NCI-H2227 treated with DMSO at 0.1 percent for 48 hours (cell line): ENCODE measurements at regions not wholly inside any gene's neighbourhood (a gene's known extent, or its start where the extent isn't known, plus 50 kb on each side); places are given as distances from the start of the nearest gene placed in this dataset.

Experiments used
- DNase-seq: peaks from one replicate; lab custom pipeline; 2025; lab: John Stamatoyannopoulos, UW

DNA sequence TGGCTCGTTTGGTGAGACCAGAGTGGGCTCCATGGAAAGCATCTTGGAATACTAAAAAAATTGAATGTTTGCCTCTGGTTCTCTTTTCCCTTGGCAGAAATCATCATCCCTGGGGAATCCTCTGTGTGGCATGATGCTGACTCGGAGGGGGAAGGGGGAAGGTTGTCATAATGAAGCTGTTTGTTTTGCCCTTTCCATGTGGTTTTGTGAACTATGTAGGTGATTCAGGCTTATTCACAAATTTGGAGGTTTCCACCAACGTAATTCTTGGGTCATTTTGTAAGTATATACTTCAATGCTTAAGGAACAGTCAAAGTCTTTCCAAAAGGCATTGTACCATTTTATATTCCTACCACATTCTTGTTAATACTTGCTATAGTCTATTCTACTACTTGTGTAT is 754.0 kb upstream of the FAT3 start:
- DNase-seq: no peak

GRCh38 chr11:91459840-91460239 is 764.8 kb upstream of the FAT3 start:
- no peak for DNase-seq

DNA sequence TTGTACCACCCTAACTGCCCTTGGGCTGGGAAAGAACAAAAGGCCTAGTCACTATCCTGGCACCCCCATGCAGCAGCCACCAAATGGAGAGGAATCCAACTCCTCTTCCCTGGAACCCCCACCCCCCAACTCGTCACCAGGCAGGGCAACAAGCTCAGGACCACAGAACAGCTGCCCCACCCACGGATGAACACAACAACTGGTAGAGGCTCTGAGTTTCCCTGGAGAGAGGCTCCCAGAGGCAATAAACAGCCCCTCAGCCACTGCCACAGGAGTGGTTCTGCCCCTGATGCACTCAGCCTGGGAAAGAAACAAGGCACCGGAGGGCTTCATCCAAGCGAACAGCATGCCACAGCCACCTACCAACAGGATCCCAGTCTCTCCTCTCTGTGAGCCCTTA is 778.4 kb upstream of the FAT3 start:
- no peak for DNase-seq

GRCh38 chr11:91435694-91436395 is 788.8 kb upstream of the FAT3 start:
- no peak for DNase-seq

DNA sequence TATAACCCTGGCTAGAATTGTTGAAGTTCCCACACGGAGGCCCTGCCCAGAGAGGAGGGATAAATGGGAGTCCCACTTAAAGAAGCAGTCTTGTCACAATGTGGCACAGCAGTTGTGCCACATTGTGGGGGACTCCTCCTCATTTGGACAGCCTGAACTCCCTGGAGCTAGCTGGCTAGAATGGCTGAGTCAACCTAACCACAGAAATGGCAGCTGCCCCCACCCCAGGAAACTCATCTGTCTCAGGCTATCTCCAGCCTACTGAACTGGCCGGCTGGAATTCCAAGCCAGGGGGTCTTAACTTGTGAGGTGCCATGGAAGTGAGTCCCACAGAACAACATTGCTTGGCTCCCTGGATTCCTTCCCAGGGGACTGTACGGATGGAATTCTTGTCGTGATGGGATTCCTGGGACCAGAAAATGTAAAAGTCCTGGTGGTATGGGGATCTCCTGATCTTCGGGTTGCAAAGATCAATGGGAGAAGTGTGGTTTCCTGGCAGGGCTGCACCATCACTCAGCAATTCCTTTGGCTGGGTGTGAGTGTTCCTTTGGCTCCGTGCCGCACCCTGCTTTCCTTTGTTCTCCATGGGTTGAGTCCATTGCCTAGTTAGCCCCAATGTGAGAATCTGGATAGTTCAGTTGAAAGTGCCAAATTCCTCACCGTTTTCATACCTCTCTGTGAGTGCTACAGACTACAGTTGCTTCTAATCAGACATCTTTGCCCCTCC is 791.2 kb upstream of the FAT3 start:
- no peak for DNase-seq

DNA sequence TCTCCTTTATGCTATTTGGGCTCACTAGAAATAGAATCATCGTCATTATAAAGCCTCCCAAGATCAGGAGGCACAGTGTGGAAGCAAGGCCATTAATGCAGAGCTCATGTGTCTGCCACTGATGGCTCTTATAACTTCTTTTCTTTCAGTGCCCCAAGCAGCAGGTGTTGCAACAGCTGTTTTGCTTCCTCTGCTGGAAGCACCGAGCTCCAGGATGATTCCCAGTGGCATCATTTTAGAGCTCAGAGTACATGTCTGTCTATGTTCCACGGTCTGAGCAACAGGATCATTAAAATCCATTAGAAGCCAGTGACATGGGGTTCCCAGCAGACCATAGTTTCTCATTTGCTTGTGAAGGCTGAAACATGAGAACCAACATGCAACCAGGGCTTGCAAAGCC is 803.0 kb upstream of the FAT3 start:
- no peak for DNase-seq

DNA sequence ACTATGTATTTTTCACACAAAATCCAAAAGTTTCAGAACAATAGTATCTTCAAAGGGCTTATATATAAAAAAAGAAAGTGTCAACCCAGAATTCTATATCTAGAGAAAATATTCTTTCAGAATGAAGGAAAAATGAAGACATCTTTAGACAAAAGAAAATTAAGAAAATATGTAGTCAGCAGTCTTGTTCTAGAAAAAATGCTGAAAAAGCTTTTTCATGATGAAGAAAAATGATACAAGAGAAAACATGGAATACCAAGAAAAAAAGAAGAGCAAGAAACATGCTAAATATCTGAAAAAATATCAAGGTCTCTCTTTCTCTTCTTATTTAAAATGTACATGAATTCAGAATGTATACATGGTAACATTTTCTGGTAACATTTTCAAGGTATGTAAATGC is 816.8 kb upstream of the FAT3 start:
- no peak for DNase-seq

GRCh38 chr11:91406009-91406408 is 818.6 kb upstream of the FAT3 start:
- DNase-seq: no peak

- no peak for DNase-seq
These were observed 820.3 kb upstream of the FAT3 start for GRCh38 chr11:91404344-91404743.

DNA sequence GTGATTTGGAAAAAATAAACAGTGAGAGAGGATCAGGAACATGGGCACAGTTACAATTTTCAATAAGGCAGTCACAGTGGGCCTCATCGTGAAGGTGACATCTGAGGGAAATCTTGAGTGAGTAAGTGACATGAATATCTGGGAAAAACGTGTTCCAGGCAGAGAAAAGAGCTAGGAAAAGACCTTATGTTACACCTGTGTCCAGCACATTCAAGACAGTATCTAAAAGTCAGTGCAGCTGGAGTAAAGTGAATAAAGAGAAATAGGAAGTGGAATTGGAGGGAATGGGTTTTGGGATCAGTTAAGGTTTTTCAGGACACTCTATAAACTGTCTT is 827.5 kb upstream of the FAT3 start:
- no peak for DNase-seq

- DNase-seq: no peak
These were observed 828.1 kb upstream of the FAT3 start for GRCh38 chr11:91396236-91397133.

DNA sequence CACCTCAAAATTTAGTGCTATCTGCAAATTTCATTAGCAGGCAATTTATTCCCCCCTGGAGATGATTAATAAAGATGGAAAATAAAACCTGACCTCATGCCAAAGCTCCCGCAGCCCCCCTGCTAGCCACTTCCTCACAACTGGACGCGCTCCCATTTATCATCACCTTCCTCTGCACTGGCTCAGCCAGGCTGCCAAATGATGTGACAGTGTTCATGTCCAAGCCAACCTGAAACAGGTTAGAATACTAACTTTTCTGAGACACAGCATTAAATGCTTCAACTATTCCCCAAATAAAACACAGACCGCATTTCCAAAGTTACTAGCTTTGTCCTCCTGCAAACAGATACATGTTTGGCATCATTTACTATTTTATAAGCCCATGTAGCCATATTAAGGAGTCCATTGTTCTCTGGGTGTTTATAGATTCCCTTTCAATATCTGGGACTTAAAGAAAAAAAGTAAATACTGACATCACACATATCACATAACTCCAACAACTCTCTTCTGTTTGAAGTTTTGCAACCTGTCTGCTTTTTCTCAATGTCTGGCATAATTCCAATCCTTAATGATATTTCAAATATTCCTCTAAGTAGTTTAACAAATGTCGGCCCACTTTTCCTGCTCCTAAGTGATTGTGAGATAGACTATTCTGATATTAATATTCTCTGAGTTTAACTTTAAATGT is 829.7 kb upstream of the FAT3 start:
- DNase-seq: no peak

- no peak for DNase-seq
These were observed 830.4 kb upstream of the FAT3 start for GRCh38 chr11:91394073-91394726.

DNA sequence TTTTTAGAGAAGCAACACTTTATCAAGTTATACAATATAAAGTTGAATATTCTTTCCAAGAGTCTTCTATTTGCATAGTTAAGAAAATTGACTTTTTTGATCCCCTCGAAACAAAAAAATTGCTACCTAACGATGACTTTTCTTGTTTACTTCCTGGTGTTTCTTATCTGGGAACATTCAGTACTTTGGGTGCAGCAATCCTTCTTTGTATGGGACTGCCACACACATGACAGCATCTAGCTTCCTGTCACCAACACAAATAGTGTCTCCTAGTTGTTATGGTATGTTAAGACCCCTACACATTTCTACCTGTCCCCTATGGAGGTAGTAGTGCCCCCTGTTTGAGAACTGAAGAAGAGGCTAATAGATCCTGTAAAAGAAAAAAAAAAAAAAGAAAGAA is 841.7 kb upstream of the FAT3 start:
- no peak for DNase-seq

DNA sequence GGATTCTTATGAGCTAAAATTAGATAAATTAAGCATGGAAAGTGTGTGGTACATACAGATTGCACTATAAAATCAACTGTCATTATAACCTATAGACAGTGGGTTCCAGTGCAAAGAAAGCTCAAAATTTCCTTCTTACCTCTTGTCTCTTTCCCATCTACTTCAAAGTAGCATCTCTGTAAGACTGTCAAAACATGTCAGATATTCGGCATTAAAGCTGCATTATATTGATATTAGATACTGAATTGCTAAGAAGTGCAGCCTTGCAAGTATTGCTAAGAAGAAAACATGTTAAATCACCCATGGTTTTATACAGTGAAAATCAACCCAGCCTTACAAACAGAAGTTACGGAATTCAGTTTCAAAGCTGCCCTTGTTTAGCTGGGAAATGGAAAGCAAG is 849.8 kb upstream of the FAT3 start:
- DNase-seq: no peak

DNA sequence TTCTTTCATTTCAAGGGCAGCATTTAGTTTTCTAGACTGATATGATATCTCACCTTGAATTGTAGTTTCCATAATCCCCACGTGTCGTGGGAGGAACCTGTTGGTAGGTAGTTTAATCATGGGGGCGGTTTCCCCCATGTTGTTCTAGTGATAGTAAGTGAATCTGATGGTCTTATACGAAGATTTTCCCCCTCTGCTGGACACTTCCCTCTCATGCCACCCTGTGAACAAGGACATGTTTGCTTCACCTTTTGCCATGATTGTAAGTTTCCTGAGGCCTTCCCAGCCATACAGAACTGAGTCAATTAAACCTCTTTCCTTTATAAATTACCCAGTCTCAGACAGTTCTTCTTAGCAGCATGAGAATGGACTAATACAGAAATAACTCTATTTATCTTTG is 851.1 kb upstream of the FAT3 start:
- DNase-seq: no peak

DNA sequence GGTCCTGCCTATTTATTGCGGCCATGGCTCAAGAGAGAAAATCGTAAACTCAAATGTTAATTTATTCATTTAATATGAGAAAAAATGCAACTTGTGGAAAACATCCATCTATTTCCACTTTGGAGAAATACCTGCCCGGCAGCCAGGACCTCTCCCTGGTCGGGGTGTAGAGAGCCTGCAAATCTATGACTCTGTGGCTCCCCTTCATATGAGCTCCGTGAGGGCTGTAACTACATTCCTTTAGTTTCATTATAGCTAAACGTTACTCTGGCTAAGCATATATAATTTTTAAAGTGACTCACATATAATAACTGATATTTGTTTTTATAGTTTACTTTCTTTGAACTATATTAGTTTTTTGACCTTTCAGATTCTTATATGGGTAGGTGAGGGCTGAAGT is 857.8 kb upstream of the FAT3 start:
- DNase-seq: no peak

DNA sequence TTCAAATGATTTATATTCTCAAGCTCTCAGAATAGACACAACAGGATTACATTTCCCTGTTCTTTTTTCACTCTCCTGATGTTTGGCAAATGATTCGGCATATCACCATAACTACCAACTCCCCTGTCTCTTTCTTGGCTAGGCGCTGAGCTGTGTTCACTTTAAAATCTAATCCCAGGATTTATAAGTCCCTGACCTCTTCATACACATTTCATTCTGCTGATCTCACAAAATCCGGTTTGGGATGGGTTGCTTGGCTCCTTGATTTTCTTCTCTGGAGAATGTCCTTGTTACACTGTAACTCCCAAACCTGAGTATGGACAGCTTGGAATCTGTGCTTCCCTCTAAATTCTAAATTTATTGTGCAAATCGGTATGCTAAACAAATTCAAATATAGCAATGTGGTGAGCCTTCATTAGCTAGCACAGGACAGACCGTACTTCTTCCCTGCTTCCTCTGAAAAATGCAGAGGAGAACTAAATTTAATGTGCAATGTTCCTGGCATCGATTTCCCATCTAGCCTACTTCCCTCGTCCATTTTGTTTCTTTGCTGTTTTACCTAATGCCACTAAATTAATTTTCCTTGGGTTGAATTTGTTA is 858.5 kb upstream of the FAT3 start:
- DNase-seq: no peak

DNA sequence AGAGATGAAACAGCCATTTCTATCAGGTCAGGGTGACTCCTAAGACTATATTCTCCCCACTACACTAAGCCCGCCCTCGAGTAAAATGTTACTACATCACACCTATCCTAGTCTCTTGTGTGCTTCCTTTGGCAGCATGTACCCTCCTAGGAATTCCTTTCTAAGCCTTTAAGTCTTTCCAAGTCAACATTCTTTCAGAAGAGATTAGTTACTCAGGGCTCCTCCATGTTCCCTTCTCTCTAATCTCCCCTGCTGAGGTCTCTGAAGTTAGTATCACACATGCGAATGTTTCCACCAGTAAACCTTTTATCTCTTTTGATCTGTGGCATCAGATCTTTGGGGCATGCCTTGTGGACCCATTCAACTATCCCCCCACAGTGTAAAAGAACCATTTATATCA is 873.7 kb upstream of the FAT3 start:
- DNase-seq: no peak

GRCh38 chr11:91326751-91327150 is 897.9 kb upstream of the FAT3 start:
- DNase-seq: no peak

GRCh38 chr11:91326280-91326679 is 898.3 kb upstream of the FAT3 start:
- DNase-seq: no peak

DNA sequence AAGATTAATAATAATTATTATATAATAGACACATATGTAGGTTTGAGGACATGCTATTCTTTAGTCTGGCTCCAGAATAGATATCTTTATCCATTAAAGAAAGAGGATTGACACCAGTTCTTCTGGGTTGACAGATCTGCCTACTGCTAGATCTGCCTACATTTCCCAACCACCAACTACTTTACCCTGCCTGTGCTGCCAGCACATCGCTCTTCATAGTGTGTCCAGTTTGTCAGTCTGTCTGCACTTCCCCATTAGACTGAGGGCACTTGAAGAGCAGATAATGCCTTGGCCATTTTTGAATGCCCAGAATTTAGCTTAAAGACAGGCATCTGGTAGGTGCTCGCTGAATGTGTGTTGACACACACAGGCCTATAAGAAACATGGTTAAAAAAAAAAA is 910.1 kb upstream of the FAT3 start:
- DNase-seq: no peak
